ENCODE measurements at regions not wholly inside any gene's neighbourhood (a gene's known extent, or its start where the extent isn't known, plus 50 kb on each side); places are given as distances from the start of the nearest gene placed in this dataset.
"Not testable (repeated sequence)": the region's sequence is repeated elsewhere in the genome, so short reads cannot be mapped to it uniquely, and the experiment has no call there.

GRCh38 chr4:31024781-31025180, 304.6 kb downstream of the PCDH7 start:
- not testable (repeated sequence) for TF ChIP-seq CTCF (IDR thresholded peaks at IDR 0.05); ZFX (IDR thresholded peaks at IDR 0.05; ENCODE audit: borderline replicate concordance)

Measured in 22Rv1 (cell line).